22Rv1 (cell line): ENCODE measurements at regions not wholly inside any gene's neighbourhood (a gene's known extent, or its start where the extent isn't known, plus 50 kb on each side); places are given as distances from the start of the nearest gene placed in this dataset.

ENCODE experiments used
- CTCF ChIP-seq: fragments of 450-650 bp; IDR thresholded peaks from 2 replicates; pipeline ENCODE4 v1.5.1; 2017; ENCODE audit warnings: mild to moderate bottlenecking
- ZFX ChIP-seq: fragments of 450-650 bp; IDR thresholded peaks from 2 replicates; pipeline ENCODE4 v1.6.1; 2017; ENCODE audit warnings: antibody characterized with exemption, borderline replicate concordance

- TF ChIP-seq CTCF (no peak), ZFX (no peak)
These were observed 327.1 kb downstream of the PTTG2 start for GRCh38 chr4:38287101-38287851.
